DND-41 (cell line): ENCODE measurements at regions not wholly inside any gene's neighbourhood (a gene's known extent, or its start where the extent isn't known, plus 50 kb on each side); places are given as distances from the start of the nearest gene placed in this dataset.

Source experiments
- ATAC-seq: fragments of 200-7000 bp; cut with Tn5 transposase; 3 replicates; pipeline ENCODE4 v1.9.1; 2021; ENCODE audit warnings: low read depth; ENCODE audit not compliant: insufficient read depth
- DNase-seq: peaks from one replicate; pipeline ENCODE4 v3.0.0-alpha.2; 2020
- H2AFZ ChIP-seq: 2 replicates; pipeline ENCODE4 v1.6.0; 2012; ENCODE audit warnings: low read depth, low read length
- H3K27ac ChIP-seq: 2 replicates; pipeline ENCODE4 v1.5.1; 2012; ENCODE audit warnings: low read length, inconsistent platforms
- H3K27me3 ChIP-seq: fragments of 200-600 bp; sonication (generic); 2 replicates; pipeline ENCODE4 v1.6.0; 2012; ENCODE audit warnings: low read length, mild to moderate bottlenecking, inconsistent platforms; ENCODE audit not compliant: insufficient read depth, poor library complexity
- H3K36me3 ChIP-seq: 2 replicates; pipeline ENCODE4 v1.5.1; 2012; ENCODE audit warnings: low read length, inconsistent platforms; ENCODE audit not compliant: insufficient read depth
- H3K4me1 ChIP-seq: 2 replicates; pipeline ENCODE4 v1.5.1; 2012; ENCODE audit warnings: mild to moderate bottlenecking, low read length; ENCODE audit not compliant: insufficient read depth
- H3K4me2 ChIP-seq: 2 replicates; pipeline ENCODE4 v1.6.0; 2012; ENCODE audit warnings: mild to moderate bottlenecking, moderate library complexity, low read length, inconsistent platforms; ENCODE audit not compliant: insufficient read depth
- H3K4me3 ChIP-seq, 2 experiments: fragments of 200-600 bp in 1 of 2; shearing (Covaris generic) in 1 of 2; 2 replicates each; pipeline ENCODE4 v1.5.1; 2012 to 2016; ENCODE audit warnings: inconsistent platforms in 2 of 2, low read length in 2 of 2, mild to moderate bottlenecking in 2 of 2, low read depth in 1 of 2, moderate library complexity in 1 of 2
- H3K79me2 ChIP-seq: 2 replicates; pipeline ENCODE4 v1.6.0; 2012; ENCODE audit warnings: low read length, inconsistent platforms; ENCODE audit not compliant: insufficient read depth
- H3K9ac ChIP-seq: 2 replicates; pipeline ENCODE4 v1.6.0; 2012; ENCODE audit warnings: low read depth, mild to moderate bottlenecking, inconsistent platforms, low read length, moderate library complexity
- H3K9me3 ChIP-seq: 2 replicates; pipeline ENCODE4 v1.5.1; 2012; ENCODE audit warnings: low read length, moderate library complexity, mild to moderate bottlenecking, inconsistent platforms; ENCODE audit not compliant: insufficient read depth, severe bottlenecking
- H4K20me1 ChIP-seq: 2 replicates; pipeline ENCODE4 v1.6.0; 2012; ENCODE audit warnings: low read length; ENCODE audit not compliant: insufficient read depth
- CTCF ChIP-seq: IDR thresholded peaks from 2 replicates; pipeline ENCODE4 v1.5.1; 2012; ENCODE audit warnings: borderline replicate concordance, low read length, moderate library complexity, mild to moderate bottlenecking; ENCODE audit not compliant: poor library complexity, severe bottlenecking; ENCODE audit errors: extremely low read depth
- EZH2 ChIP-seq: IDR thresholded peaks from 3 replicates; pipeline ENCODE4 v1.6.1; 2012; ENCODE audit warnings: borderline replicate concordance, low read depth, mild to moderate bottlenecking, moderate library complexity, low read length, inconsistent platforms; ENCODE audit not compliant: severe bottlenecking

GRCh38 chr6:28589957-28590349 is 64.3 kb downstream of the GPX5 start:
- Histone ChIP-seq H3K79me2 (no peaks in the 10 kb centered on the region), H3K4me3 (no peak overlapping the region), H3K4me2 (no peak overlapping the region), H3K9me3 (no peaks in the 10 kb centered on the region), H2AFZ (no peak overlapping the region), H3K9ac (no peak overlapping the region), H3K27me3 (peaks cover 43% of the 10 kb centered on the region), H3K36me3 (no peaks in the 10 kb centered on the region), H3K4me1 (no peaks in the 10 kb centered on the region), H4K20me1 (no peaks in the 10 kb centered on the region), H3K27ac (no peak overlapping the region)
- DNase-seq (no peak), ATAC-seq (no peak)
- no peak for TF ChIP-seq CTCF
- no peak for TF ChIP-seq EZH2

GRCh38 chr6:28597217-28597835 is 71.6 kb downstream of the GPX5 start:
- TF ChIP-seq EZH2 (no peak), CTCF (no peak)
- Histone ChIP-seq H3K9me3 (no peaks in the 10 kb centered on the region), H3K36me3 (no peaks in the 10 kb centered on the region), H4K20me1 (no peaks in the 10 kb centered on the region), H3K27me3 (no peaks in the 10 kb centered on the region), H3K79me2 (no peaks in the 10 kb centered on the region), H3K4me3 (no peak overlapping the region), H2AFZ (no peak overlapping the region), H3K4me1 (no peaks in the 10 kb centered on the region), H3K9ac (no peak overlapping the region), H3K4me2 (no peak overlapping the region), H3K27ac (no peak overlapping the region)
- ATAC-seq (no peak), DNase-seq (no peak)

- DNase-seq = no peak
- Histone ChIP-seq H3K79me2 (no peaks in the 10 kb centered on the region), H3K27me3 (no peaks in the 10 kb centered on the region), H3K9me3 (no peaks in the 10 kb centered on the region), H3K4me3 (no peak overlapping the region), H4K20me1 (no peaks in the 10 kb centered on the region), H3K27ac (no peak overlapping the region), H3K4me1 (no peaks in the 10 kb centered on the region), H2AFZ (no peak overlapping the region), H3K4me2 (no peak overlapping the region), H3K9ac (no peak overlapping the region), H3K36me3 (no peaks in the 10 kb centered on the region)
- TF ChIP-seq EZH2 = no peak
- no peak for TF ChIP-seq CTCF
- no peak for ATAC-seq
Measured at GRCh38 chr6:28597924-28598722, 72.4 kb downstream of the GPX5 start.
